SK-N-SH treated with all-trans-retinoic acid at 6 μM for 48 hours (cell line): ENCODE measurements at regions not wholly inside any gene's neighbourhood (a gene's known extent, or its start where the extent isn't known, plus 50 kb on each side); places are given as distances from the start of the nearest gene placed in this dataset.
"Not testable (repeated sequence)": the region's sequence is repeated elsewhere in the genome, so short reads cannot be mapped to it uniquely, and the experiment has no call there.

Source experiments
- ATAC-seq: fragments of 200-7000 bp; cut with Tn5 transposase; 3 replicates; pipeline ENCODE4 v1.9.1; 2020; ENCODE audit warnings: mild to moderate bottlenecking, moderate library complexity
- ARNTL ChIP-seq: fragments of 450-650 bp; formaldehyde crosslinking; IDR thresholded peaks from 2 replicates; pipeline ENCODE4 v1.5.0; 2020; ENCODE audit warnings: low read depth, mild to moderate bottlenecking, moderate library complexity, borderline replicate concordance
- BACH2 ChIP-seq: fragments of 250-450 bp; sonication (Bioruptor Pico); IDR thresholded peaks from 2 replicates; pipeline ENCODE4 v1.9.0; 2021; ENCODE audit warnings: mild to moderate bottlenecking, borderline replicate concordance
- CSDC2 ChIP-seq: fragments of 250-450 bp; sonication (Bioruptor Pico); IDR thresholded peaks from 2 replicates; pipeline ENCODE4 v1.5.0; 2020; ENCODE audit warnings: mild to moderate bottlenecking, moderate library complexity
- ESRRG ChIP-seq: fragments of 250-450 bp; sonication (Bioruptor Pico); IDR thresholded peaks from 2 replicates; pipeline ENCODE4 v1.6.1; 2021; ENCODE audit warnings: mild to moderate bottlenecking
- GLIS3 ChIP-seq: fragments of 250-450 bp; sonication (Bioruptor Pico); IDR thresholded peaks from 2 replicates; pipeline ENCODE4 v1.5.0; 2020; ENCODE audit warnings: mild to moderate bottlenecking, moderate library complexity
- ISL1 ChIP-seq: fragments of 250-450 bp; sonication (Bioruptor Pico); IDR thresholded peaks from 2 replicates; pipeline ENCODE4 v2.1.2; 2022; ENCODE audit warnings: mild to moderate bottlenecking, moderate library complexity
- OSR1 ChIP-seq: fragments of 250-450 bp; sonication (Bioruptor Pico); IDR thresholded peaks from 2 replicates; pipeline ENCODE4 v1.8.0; 2022; ENCODE audit warnings: moderate library complexity, mild to moderate bottlenecking, inconsistent platforms
- PATZ1 ChIP-seq: fragments of 250-450 bp; sonication (Bioruptor Pico); IDR thresholded peaks from 2 replicates; pipeline ENCODE4 v1.8.0; 2020; ENCODE audit warnings: mild to moderate bottlenecking, moderate library complexity, borderline replicate concordance
- POU6F1 ChIP-seq: fragments of 250-450 bp; sonication (Bioruptor Pico); IDR thresholded peaks from 2 replicates; pipeline ENCODE4 v1.8.0; 2021; ENCODE audit warnings: low read depth, mild to moderate bottlenecking, moderate library complexity, borderline replicate concordance
- RARB ChIP-seq: fragments of 250-450 bp; sonication (Bioruptor Pico); IDR thresholded peaks from 2 replicates; pipeline ENCODE4 v1.8.0; 2021; ENCODE audit warnings: mild to moderate bottlenecking, moderate library complexity
- TCF4 ChIP-seq: fragments of 250-450 bp; sonication (Bioruptor Pico); IDR thresholded peaks from 2 replicates; pipeline ENCODE4 v1.8.0; 2021; ENCODE audit warnings: mild to moderate bottlenecking, moderate library complexity, borderline replicate concordance
- TOX ChIP-seq: fragments of 250-450 bp; sonication (Bioruptor Pico); IDR thresholded peaks from 2 replicates; pipeline ENCODE4 v1.8.0; 2021; ENCODE audit warnings: mild to moderate bottlenecking, moderate library complexity, borderline replicate concordance
- ZFP3 ChIP-seq: fragments of 250-450 bp; sonication (Bioruptor Pico); IDR thresholded peaks from 2 replicates; pipeline ENCODE4 v1.5.0; 2020; ENCODE audit warnings: mild to moderate bottlenecking, moderate library complexity
- ZFP30 ChIP-seq: fragments of 450-650 bp; formaldehyde crosslinking; IDR thresholded peaks from 2 replicates; pipeline ENCODE4 v1.5.0; 2022; ENCODE audit warnings: mild to moderate bottlenecking, moderate library complexity
- ZNF565 ChIP-seq: fragments of 450-650 bp; formaldehyde crosslinking; conservative IDR thresholded peaks from 2 replicates; pipeline ENCODE4 v1.5.0; 2020; ENCODE audit warnings: low read depth, mild to moderate bottlenecking, moderate library complexity
- ZNF70 ChIP-seq: fragments of 450-650 bp; formaldehyde crosslinking; IDR thresholded peaks from 2 replicates; pipeline ENCODE4 v1.5.0; 2020; ENCODE audit warnings: mild to moderate bottlenecking, moderate library complexity
- ZNF8 ChIP-seq: fragments of 450-650 bp; formaldehyde crosslinking; IDR thresholded peaks from 2 replicates; pipeline ENCODE4 v1.5.0; 2020; ENCODE audit warnings: mild to moderate bottlenecking, moderate library complexity
- TF ChIP-seq, protein P1 (sequence below): fragments of 250-450 bp; sonication (Bioruptor Pico); IDR thresholded peaks from 2 replicates; pipeline ENCODE4 v1.5.1; 2021; ENCODE audit warnings: mild to moderate bottlenecking, moderate library complexity
- TF ChIP-seq, protein P2 (sequence below): fragments of 250-450 bp; sonication (Bioruptor Pico); IDR thresholded peaks from 2 replicates; pipeline ENCODE4 v1.5.0; 2020; ENCODE audit warnings: mild to moderate bottlenecking, moderate library complexity
- TF ChIP-seq, protein P3 (sequence below): fragments of 250-450 bp; sonication (Bioruptor Pico); IDR thresholded peaks from 2 replicates; pipeline ENCODE4 v1.5.1; 2020; ENCODE audit warnings: low read depth, mild to moderate bottlenecking, moderate library complexity

DNA sequence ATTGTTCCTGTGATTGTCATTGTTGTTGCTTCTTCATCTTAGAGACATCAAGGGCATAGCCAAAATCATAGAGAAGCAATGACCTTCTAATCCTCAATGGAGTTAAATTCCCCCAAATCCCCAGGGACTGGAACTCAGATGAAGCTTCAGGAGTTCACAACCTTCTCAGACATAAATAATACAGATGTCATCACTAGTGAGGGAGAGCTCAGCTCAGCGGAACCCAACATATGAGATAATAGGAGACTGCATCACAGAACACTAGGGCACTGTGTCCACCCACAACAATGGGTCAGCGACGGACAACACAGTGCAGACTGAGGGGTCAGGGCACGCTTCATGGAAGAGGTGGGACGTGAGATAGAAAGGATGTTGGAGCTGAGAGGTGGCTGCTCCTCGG lies 1290.4 kb upstream of the TMEM132C start (continued):
- no peak for TF ChIP-seq POU6F1 (CRISPR knock-in tag)

GRCh38 chr12:126979564-126979963 lies 1287.4 kb upstream of the TMEM132C start:
- ATAC-seq: not testable (repeated sequence)

DNA sequence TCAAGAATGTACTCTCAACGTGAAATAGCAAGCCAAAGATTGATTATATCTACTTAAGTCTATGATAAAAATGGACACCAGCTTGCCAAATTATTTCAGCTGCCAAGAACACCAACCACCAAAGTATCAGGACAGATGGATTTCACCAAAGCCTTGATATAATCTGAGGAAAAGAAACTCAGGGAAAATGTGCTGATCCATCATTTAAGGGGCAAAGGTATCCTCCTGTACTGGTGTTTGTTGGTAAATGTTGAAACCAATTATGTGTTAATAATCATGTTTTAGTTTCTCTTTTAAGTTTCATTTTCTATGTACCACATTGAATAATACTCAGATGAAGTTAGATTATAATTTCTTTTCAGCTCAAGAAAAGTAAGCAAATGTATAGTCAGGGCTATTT lies 1284.3 kb upstream of the TMEM132C start:
- ATAC-seq: no peak
- TF ChIP-seq OSR1 (CRISPR knock-in tag): no peak
- no peak for TF ChIP-seq TCF4 (CRISPR knock-in tag)

GRCh38 chr12:126983735-126984134 lies 1283.2 kb upstream of the TMEM132C start:
- ATAC-seq: not testable (repeated sequence)

- ATAC-seq: not testable (repeated sequence)
These were observed 1281.3 kb upstream of the TMEM132C start for GRCh38 chr12:126985663-126986062.

GRCh38 chr12:126989532-126989931 lies 1277.4 kb upstream of the TMEM132C start:
- no peak for ATAC-seq

More at GRCh38 chr12:126989532-126989931, 1277.4 kb upstream of the TMEM132C start:
- TF ChIP-seq RARB (CRISPR knock-in tag) (no peak), ZNF565 (CRISPR knock-in tag) (no peak), ZNF70 (CRISPR knock-in tag) (no peak), CSDC2 (CRISPR knock-in tag) (no peak), ESRRG (CRISPR knock-in tag) (no peak), ZFP30 (CRISPR knock-in tag) (no peak), ZNF8 (CRISPR knock-in tag) (no peak), PATZ1 (CRISPR knock-in tag) (no peak), ARNTL (no peak), TCF4 (CRISPR knock-in tag) (no peak), ZFP3 (no peak), GLIS3 (CRISPR knock-in tag) (no peak), BACH2 (CRISPR knock-in tag) (no peak), ISL1 (CRISPR knock-in tag) (no peak), TOX (CRISPR knock-in tag) (no peak), POU6F1 (CRISPR knock-in tag) (no peak)
- TF ChIP-seq, protein P1, sequence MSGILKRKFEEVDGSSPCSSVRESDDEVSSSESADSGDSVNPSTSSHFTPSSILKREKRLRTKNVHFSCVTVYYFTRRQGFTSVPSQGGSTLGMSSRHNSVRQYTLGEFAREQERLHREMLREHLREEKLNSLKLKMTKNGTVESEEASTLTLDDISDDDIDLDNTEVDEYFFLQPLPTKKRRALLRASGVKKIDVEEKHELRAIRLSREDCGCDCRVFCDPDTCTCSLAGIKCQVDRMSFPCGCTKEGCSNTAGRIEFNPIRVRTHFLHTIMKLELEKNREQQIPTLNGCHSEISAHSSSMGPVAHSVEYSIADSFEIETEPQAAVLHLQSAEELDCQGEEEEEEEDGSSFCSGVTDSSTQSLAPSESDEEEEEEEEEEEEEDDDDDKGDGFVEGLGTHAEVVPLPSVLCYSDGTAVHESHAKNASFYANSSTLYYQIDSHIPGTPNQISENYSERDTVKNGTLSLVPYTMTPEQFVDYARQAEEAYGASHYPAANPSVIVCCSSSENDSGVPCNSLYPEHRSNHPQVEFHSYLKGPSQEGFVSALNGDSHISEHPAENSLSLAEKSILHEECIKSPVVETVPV (CRISPR knock-in tag): no peak
- TF ChIP-seq, protein P2, sequence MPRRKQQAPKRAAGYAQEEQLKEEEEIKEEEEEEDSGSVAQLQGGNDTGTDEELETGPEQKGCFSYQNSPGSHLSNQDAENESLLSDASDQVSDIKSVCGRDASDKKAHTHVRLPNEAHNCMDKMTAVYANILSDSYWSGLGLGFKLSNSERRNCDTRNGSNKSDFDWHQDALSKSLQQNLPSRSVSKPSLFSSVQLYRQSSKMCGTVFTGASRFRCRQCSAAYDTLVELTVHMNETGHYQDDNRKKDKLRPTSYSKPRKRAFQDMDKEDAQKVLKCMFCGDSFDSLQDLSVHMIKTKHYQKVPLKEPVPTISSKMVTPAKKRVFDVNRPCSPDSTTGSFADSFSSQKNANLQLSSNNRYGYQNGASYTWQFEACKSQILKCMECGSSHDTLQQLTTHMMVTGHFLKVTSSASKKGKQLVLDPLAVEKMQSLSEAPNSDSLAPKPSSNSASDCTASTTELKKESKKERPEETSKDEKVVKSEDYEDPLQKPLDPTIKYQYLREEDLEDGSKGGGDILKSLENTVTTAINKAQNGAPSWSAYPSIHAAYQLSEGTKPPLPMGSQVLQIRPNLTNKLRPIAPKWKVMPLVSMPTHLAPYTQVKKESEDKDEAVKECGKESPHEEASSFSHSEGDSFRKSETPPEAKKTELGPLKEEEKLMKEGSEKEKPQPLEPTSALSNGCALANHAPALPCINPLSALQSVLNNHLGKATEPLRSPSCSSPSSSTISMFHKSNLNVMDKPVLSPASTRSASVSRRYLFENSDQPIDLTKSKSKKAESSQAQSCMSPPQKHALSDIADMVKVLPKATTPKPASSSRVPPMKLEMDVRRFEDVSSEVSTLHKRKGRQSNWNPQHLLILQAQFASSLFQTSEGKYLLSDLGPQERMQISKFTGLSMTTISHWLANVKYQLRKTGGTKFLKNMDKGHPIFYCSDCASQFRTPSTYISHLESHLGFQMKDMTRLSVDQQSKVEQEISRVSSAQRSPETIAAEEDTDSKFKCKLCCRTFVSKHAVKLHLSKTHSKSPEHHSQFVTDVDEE (CRISPR knock-in tag): no peak
- TF ChIP-seq, protein P3, sequence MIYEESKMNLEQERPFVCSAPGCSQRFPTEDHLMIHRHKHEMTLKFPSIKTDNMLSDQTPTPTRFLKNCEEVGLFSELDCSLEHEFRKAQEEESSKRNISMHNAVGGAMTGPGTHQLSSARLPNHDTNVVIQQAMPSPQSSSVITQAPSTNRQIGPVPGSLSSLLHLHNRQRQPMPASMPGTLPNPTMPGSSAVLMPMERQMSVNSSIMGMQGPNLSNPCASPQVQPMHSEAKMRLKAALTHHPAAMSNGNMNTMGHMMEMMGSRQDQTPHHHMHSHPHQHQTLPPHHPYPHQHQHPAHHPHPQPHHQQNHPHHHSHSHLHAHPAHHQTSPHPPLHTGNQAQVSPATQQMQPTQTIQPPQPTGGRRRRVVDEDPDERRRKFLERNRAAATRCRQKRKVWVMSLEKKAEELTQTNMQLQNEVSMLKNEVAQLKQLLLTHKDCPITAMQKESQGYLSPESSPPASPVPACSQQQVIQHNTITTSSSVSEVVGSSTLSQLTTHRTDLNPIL (CRISPR knock-in tag): no peak
